ENCODE measurements at regions not wholly inside any gene's neighbourhood (a gene's known extent, or its start where the extent isn't known, plus 50 kb on each side); places are given as distances from the start of the nearest gene placed in this dataset.

- WGBS (ENCODE audit: low lambda C conversion rate): 6% methylated on average over 2 of the region's 2 CpGs
- no peaks in the 10 kb centered on the region for H3K9me3 ChIP-seq (ENCODE audit: low read length)
- CTCF ChIA-PET (ENCODE audit: low intra/inter-chr PET ratio, low total read pairs): no interaction called here
These were observed 123.0 kb downstream of the PMAIP1 start for GRCh38 chr18:60022671-60023276.

More at GRCh38 chr18:60022671-60023276, 123.0 kb downstream of the PMAIP1 start:
- no peak for FAIRE-seq
- no peak overlapping the region for H3K4me2 ChIP-seq (ENCODE audit: low read depth, low read length)
- no peak overlapping the region for H3K27ac ChIP-seq (ENCODE audit: extremely low read length, insufficient read depth, low read length)
- no peaks in the 10 kb centered on the region for H3K36me3 ChIP-seq (replicated peaks in 1 of 2; ENCODE audit: control insufficient read depth in 1 of 2, insufficient read depth in 2 of 2, low read length in 2 of 2)
- H4K20me1 ChIP-seq (ENCODE audit: insufficient read depth, low read length): no peaks in the 10 kb centered on the region
- no peak for DNase-seq (ENCODE audit: low spot score)
- no peak overlapping the region for H3K4me3 ChIP-seq (replicated peaks in 1 of 3; ENCODE audit: insufficient read depth in 1 of 3, low read depth in 2 of 3, low read length in 3 of 3)
- in situ Hi-C loops (cut with HindIII; ENCODE audit: extremely low pct_ligation_motif_present, low pct_unique_long_range_greater_than_20kb): no loop called here
- H3K27me3 ChIP-seq (ENCODE audit: control insufficient read depth in 1 of 2, insufficient read depth in 2 of 2, low read length in 2 of 2): no peaks in the 10 kb centered on the region
- no peak overlapping the region for H2AFZ ChIP-seq (ENCODE audit: low read length)
- no peak for TF ChIP-seq HMG20A (CRISPR knock-in tag; IDR thresholded peaks at IDR 0.05; ENCODE audit: borderline replicate concordance)
- no peak for TF ChIP-seq FOXK1 (CRISPR knock-in tag; IDR thresholded peaks at IDR 0.05; ENCODE audit: borderline replicate concordance, low read depth)
- TF ChIP-seq ATF3 (CRISPR knock-in tag; IDR thresholded peaks at IDR 0.05): no peak
- TF ChIP-seq MYNN (CRISPR knock-in tag; IDR thresholded peaks at IDR 0.05; ENCODE audit: low read depth): no peak
- TF ChIP-seq FUBP1 (CRISPR knock-in tag; IDR thresholded peaks at IDR 0.05; ENCODE audit: borderline replicate concordance): no peak
- no peak for TF ChIP-seq SMC3 (IDR thresholded peaks at IDR 0.05; ENCODE audit: low read length)
- no peak for TF ChIP-seq NFIC (IDR thresholded peaks at IDR 0.05; ENCODE audit: low read length)
- no peak for TF ChIP-seq SMARCC2 (IDR thresholded peaks at IDR 0.05)
- no peak for TF ChIP-seq ZNF33B (CRISPR knock-in tag; IDR thresholded peaks at IDR 0.05)
- no peak for TF ChIP-seq SPEN (CRISPR knock-in tag; IDR thresholded peaks at IDR 0.05; ENCODE audit: low read depth)
- TF ChIP-seq ZNF7 (CRISPR knock-in tag; IDR thresholded peaks at IDR 0.05): no peak
- no peak for TF ChIP-seq ZEB1 (IDR thresholded peaks at IDR 0.05; ENCODE audit: insufficient replicate concordance, low read depth)
- TF ChIP-seq GMEB2 (CRISPR knock-in tag; IDR thresholded peaks at IDR 0.05; ENCODE audit: low read depth): no peak
- TF ChIP-seq PATZ1 (CRISPR knock-in tag; IDR thresholded peaks at IDR 0.05): no peak
- intact Hi-C loops (cut with micrococcal nuclease; ENCODE audit: unreplicated experiment): no loop called here
- H3K4me1 ChIP-seq (ENCODE audit: insufficient read depth, low read length): no peaks in the 10 kb centered on the region
- H3K79me2 ChIP-seq (ENCODE audit: insufficient read depth, low read length): no peaks in the 10 kb centered on the region
- H3K9ac ChIP-seq (ENCODE audit: insufficient read depth, low read depth, low read length): no peak overlapping the region
- no TSS peak for BruUV-seq (replicated peaks)
- ATAC-seq: no peak
- POLR2A ChIA-PET: no interaction called here
